ENCODE measurements at regions not wholly inside any gene's neighbourhood (a gene's known extent, or its start where the extent isn't known, plus 50 kb on each side); places are given as distances from the start of the nearest gene placed in this dataset.
"Not testable (repeated sequence)": the region's sequence is repeated elsewhere in the genome, so short reads cannot be mapped to it uniquely, and the experiment has no call there.

DNA sequence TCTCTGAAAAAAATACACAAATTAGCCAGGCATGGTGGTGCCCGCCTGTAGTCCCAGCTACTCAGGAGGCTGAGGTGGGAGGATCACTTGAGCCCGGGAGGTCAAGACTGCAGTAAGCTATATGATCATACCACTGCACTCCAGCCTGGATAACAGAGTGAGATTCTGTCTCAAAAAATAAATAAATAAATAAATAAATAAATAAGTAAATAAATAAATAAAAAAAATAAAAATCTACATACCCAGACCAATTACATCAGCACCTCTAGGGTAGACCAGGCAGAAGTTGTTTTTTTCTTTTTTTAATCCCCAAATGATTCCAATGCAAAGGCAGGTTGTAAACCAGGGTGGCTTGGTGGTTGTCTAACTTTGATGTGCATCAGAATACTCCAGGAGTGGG lies 299.3 kb downstream of the BCOR start:
- TF ChIP-seq EZH2phosphoT487 (IDR thresholded peaks at IDR 0.05; ENCODE audit: low read depth), result not testable (repeated sequence)
- TF ChIP-seq, protein P1, sequence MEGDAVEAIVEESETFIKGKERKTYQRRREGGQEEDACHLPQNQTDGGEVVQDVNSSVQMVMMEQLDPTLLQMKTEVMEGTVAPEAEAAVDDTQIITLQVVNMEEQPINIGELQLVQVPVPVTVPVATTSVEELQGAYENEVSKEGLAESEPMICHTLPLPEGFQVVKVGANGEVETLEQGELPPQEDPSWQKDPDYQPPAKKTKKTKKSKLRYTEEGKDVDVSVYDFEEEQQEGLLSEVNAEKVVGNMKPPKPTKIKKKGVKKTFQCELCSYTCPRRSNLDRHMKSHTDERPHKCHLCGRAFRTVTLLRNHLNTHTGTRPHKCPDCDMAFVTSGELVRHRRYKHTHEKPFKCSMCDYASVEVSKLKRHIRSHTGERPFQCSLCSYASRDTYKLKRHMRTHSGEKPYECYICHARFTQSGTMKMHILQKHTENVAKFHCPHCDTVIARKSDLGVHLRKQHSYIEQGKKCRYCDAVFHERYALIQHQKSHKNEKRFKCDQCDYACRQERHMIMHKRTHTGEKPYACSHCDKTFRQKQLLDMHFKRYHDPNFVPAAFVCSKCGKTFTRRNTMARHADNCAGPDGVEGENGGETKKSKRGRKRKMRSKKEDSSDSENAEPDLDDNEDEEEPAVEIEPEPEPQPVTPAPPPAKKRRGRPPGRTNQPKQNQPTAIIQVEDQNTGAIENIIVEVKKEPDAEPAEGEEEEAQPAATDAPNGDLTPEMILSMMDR (IDR thresholded peaks at IDR 0.05; ENCODE audit: low read depth, low read length), result not testable (repeated sequence)

Data from OCI-LY3 (cell line).